PC-9 (cell line): ENCODE measurements at regions not wholly inside any gene's neighbourhood (a gene's known extent, or its start where the extent isn't known, plus 50 kb on each side); places are given as distances from the start of the nearest gene placed in this dataset.

Source experiments
- CTCF ChIP-seq: fragments of 200-600 bp; sonication (generic); conservative IDR thresholded peaks from 2 replicates; pipeline ENCODE4 v1.6.1; 2017; ENCODE audit warnings: mixed run types, antibody characterized with exemption, mild to moderate bottlenecking, moderate library complexity
- EZH2 ChIP-seq: fragments of 200-600 bp; sonication (generic); IDR thresholded peaks from 2 replicates; pipeline ENCODE4 v1.8.0; 2017; ENCODE audit warnings: antibody characterized with exemption, low read depth

DNA sequence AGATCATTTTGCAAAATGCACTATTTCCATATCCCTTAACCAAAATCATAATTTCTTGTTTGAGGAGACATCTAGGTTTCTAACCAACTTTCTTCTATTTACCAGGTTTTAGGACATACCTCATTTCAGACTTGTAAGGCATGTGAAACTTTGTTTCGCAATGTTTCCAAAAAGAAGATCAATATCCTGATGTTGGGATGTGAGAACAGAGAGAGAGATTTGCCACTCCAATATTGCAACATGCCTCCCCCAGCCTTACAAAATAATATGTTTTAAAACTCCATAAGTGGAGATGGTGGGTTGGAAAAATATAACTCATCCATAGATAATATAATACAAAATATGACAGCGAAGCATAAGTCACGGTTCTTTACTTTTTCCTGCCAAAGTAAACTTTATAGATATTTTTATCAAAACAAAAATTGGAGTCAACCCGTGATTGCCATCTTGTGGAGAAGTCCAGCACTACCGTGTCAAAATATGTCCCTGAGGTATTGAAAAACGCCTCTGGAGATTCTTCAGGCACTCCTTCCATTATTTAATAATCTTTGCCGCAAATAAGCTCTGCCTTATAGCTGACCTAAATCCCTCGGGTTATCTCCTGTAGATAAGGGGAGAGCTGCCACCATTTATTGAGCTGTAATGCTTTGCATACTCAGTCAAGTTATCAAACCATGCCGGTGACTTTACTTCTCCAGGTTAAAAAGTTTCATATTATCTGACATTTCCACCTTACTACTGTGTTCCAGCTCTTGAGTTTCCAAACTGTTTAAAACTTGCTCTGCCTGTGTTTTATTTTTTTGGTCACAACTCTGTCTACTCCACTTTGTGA, 534.2 kb downstream of the HACE1 start:
- peak; percentile 89 for TF ChIP-seq CTCF
- no peak for TF ChIP-seq EZH2
